Activated naive CD8-positive, alpha-beta T cell treated with anti-CD3 and anti-CD28 coated beads, Interleukin-2, amount 10 ng/mL, durations not matched to agents 7 days and 5 days (primary cell): ENCODE measurements at regions not wholly inside any gene's neighbourhood (a gene's known extent, or its start where the extent isn't known, plus 50 kb on each side); places are given as distances from the start of the nearest gene placed in this dataset.
"Not testable (repeated sequence)": the region's sequence is repeated elsewhere in the genome, so short reads cannot be mapped to it uniquely, and the experiment has no call there.

Experiments used
- ATAC-seq: fragments of 150-1000 bp; cut with Tn5 transposase; one replicate; pipeline ENCODE4 v1.10.0; 2021; ENCODE audit warnings: low read depth, moderate library complexity
- POLR2A ChIA-PET: fragments of 350-600 bp; sonication (Branson Sonifier 250); formaldehyde crosslinking; loops from one replicate; lab custom pipeline; 2021; ENCODE audit warnings: antibody characterized with exemption; lab: Charles Lee
- DNase-seq: peaks from one replicate; pipeline ENCODE4 v3.0.0; 2021
- H3K27ac Mint-ChIP-seq: one replicate; pipeline ENCODE4 v1.8.0; 2022; ENCODE audit warnings: mild to moderate bottlenecking, mixed read lengths
- H3K27me3 Mint-ChIP-seq: one replicate; pipeline ENCODE4 v1.8.0; 2022; ENCODE audit warnings: mild to moderate bottlenecking, moderate library complexity, mixed read lengths
- H3K36me3 Mint-ChIP-seq: one replicate; pipeline ENCODE4 v1.8.0; 2021; ENCODE audit warnings: mild to moderate bottlenecking, mixed read lengths
- H3K4me1 Mint-ChIP-seq: one replicate; pipeline ENCODE4 v1.8.0; 2021; ENCODE audit warnings: mixed read lengths
- H3K4me3 Mint-ChIP-seq: one replicate; pipeline ENCODE4 v1.8.0; 2022; ENCODE audit warnings: mild to moderate bottlenecking, moderate library complexity, mixed read lengths
- H3K9me3 Mint-ChIP-seq: one replicate; pipeline ENCODE4 v1.8.0; 2021; ENCODE audit warnings: mixed read lengths

DNA sequence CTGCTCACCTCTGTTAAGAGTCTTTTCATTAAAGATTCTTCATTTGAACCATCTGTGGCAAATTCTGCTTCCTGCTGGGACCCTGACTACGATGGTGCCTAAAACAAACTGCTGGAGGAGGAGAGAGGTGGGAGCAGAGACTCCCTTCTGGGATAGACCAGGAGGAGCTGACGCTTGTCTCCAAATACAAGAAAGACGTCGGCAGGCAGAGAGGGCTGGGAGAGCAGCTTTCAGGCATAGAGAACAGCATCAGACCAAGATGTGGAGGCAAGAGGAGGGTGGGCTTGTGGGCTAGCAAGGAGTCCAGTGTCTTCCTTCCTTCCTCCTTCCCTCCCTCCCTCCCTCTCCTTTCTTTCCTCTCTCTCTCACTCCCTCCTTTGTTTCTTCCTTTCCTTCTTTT, 358.6 kb downstream of the VRK1 start:
- Mint-ChIP-seq H3K27ac (no peak overlapping the region), H3K4me1 (peaks cover 2% of the 10 kb centered on the region), H3K27me3 (peaks cover 12% of the 10 kb centered on the region), H3K4me3 (no peak overlapping the region), H3K36me3 (no peaks in the 10 kb centered on the region), H3K9me3 (peaks cover 5% of the 10 kb centered on the region)
- DNase-seq (no peak), ATAC-seq (no peak)
- POLR2A ChIA-PET, result no interaction called here

DNA sequence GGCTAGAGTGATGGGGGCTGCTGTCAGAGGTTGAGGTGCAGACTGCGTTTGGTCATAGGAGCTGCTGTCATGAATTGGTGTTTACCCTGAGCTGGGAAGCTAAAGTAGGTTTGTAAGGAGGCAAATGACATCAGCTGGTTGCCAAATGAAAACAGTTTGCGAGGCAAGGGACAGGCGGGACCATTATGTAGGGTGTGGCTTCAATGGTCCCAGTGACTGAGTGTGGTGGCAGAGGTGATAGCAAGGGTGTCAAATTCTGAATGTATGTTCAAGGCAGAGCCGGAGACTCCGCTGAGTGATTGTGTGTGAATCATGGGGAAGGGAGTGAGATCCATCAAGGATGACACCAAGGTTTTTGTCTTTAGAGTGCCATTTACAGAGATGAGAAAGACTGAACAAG, 359.5 kb downstream of the VRK1 start:
- peaks cover 5% of the 10 kb centered on the region for H3K9me3 Mint-ChIP-seq
- no peak overlapping the region for H3K4me3 Mint-ChIP-seq
- peaks cover 12% of the 10 kb centered on the region for H3K27me3 Mint-ChIP-seq
- POLR2A ChIA-PET, result no interaction called here
- no peaks in the 10 kb centered on the region for H3K36me3 Mint-ChIP-seq
- H3K4me1 Mint-ChIP-seq, result peaks cover 2% of the 10 kb centered on the region
- no peak for ATAC-seq
- no peak overlapping the region for H3K27ac Mint-ChIP-seq
- no peak for DNase-seq

DNA sequence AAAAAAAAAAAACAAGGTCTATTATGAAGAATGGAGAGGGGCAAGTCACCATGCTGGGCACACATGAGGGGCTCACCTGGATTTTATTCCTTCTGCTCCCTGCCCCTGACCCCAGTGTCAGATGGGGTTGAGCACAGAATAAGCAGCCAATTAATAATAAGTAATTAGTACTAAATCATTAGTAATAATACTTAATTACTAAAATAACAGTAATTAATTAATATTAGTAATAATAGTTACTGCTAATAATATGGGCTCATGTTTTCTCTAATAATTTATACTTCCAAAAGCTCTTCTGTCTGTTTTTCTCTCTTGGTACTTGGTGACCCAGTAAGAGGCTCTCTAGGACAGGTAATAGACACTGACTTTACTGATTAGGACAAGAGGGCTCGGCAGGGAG, 360.9 kb downstream of the VRK1 start:
- no peak for ATAC-seq
- Mint-ChIP-seq H3K27me3 (peaks cover 12% of the 10 kb centered on the region), H3K36me3 (no peaks in the 10 kb centered on the region), H3K9me3 (peaks cover 5% of the 10 kb centered on the region), H3K27ac (no peak overlapping the region), H3K4me1 (peaks cover 2% of the 10 kb centered on the region), H3K4me3 (no peak overlapping the region)
- DNase-seq, result no peak
- POLR2A ChIA-PET, result no interaction called here

DNA sequence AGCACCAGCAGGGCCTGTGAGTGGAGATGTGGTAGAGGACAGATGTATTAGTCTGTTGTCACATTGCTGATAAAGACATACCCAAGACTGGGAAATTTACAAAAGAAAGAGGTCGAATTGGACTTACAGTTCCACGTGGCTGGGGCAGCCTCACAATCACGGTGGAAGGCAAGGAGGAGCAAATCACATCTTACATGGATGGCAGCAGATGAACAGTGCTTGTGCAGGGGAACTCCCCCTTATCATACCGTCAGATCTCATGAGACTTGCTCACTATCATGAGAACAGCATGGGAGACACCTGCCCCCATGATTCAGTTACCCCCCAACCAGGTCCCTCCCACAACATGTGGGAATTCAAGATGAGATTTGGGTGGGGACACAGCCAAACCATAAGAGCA, 361.9 kb downstream of the VRK1 start:
- DNase-seq, result no peak
- H3K36me3 Mint-ChIP-seq, result no peaks in the 10 kb centered on the region
- H3K9me3 Mint-ChIP-seq, result peaks cover 5% of the 10 kb centered on the region
- H3K27ac Mint-ChIP-seq, result no peak overlapping the region
- POLR2A ChIA-PET, result no interaction called here
- H3K4me1 Mint-ChIP-seq, result peaks cover 2% of the 10 kb centered on the region
- no peak for ATAC-seq
- H3K27me3 Mint-ChIP-seq, result peaks cover 12% of the 10 kb centered on the region
- H3K4me3 Mint-ChIP-seq, result no peak overlapping the region

DNA sequence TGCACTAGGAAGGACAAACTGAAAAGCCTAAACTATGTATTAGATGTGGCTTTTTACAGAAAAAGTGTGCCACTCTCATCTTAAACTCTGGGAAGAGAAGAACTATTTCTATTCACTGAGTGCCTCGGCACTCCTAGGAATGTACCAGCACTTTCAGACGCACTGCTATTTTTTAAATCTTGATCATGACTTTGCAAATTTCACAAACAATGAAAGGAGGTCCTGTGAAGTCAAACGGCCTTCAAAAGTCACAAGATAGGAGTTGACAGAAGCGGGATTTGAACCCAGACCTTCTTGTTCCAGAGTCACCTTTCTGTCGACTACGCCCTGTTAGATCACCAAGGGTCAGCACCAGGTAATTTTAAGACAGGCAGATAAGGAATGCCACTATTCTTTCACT, 365.4 kb downstream of the VRK1 start:
- no peaks in the 10 kb centered on the region for H3K36me3 Mint-ChIP-seq
- no peaks in the 10 kb centered on the region for H3K27me3 Mint-ChIP-seq
- no peak overlapping the region for H3K27ac Mint-ChIP-seq
- no peak for ATAC-seq
- DNase-seq, result no peak
- H3K4me3 Mint-ChIP-seq, result no peak overlapping the region
- H3K9me3 Mint-ChIP-seq, result peaks cover 5% of the 10 kb centered on the region
- H3K4me1 Mint-ChIP-seq, result no peaks in the 10 kb centered on the region
- POLR2A ChIA-PET, result interaction anchor here (0.7 kb wide), 1 partner anchor 52 kb away, joined by 3 read pairs; no protein-coding TSS in a partner anchor

DNA sequence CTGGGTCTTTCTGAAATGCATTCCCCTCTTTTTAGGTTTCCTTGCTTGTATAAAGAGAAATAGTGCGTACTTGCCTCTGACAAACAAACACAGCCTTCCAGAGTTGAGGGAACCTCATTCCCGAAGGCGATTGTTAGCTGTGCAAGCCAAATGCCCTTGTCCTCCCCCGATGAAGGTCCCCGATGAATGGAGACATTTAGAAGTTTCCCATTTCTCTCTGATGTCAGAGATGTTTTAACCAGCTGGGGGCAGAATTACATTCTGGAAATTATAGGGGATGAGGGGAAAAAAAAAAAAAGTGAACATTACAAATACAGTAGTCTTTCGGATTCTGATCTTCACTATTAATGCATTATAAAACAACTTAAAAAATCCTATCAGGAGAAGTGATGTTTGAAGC, 366.8 kb downstream of the VRK1 start:
- POLR2A ChIA-PET, result no interaction called here
- H3K9me3 Mint-ChIP-seq, result peaks cover 1% of the 10 kb centered on the region
- H3K27ac Mint-ChIP-seq, result no peak overlapping the region
- no peak for DNase-seq
- H3K27me3 Mint-ChIP-seq, result no peaks in the 10 kb centered on the region
- no peak for ATAC-seq
- no peaks in the 10 kb centered on the region for H3K4me1 Mint-ChIP-seq
- H3K4me3 Mint-ChIP-seq, result no peak overlapping the region
- no peaks in the 10 kb centered on the region for H3K36me3 Mint-ChIP-seq

DNA sequence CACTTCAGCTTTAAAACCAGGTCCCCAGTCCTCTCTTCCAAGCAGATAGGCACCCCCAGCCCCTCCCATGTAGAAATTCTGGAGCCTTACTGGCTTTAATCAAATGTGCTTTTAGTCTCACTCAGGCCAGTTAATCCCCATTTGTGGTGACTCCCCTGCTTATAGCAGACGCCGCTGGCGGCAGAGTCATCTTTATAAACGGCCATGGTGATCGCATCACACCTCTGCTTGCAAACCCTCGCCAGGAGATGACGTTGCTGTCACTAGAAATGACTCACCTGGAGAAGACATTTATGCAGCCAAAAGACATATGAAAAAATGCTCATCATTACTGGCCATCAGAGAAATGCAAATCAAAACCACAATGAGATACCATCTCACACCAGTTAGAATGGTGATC, 369.3 kb downstream of the VRK1 start:
- POLR2A ChIA-PET, result no interaction called here
- Mint-ChIP-seq H3K27me3 (no peaks in the 10 kb centered on the region), H3K4me3 (no peak overlapping the region), H3K4me1 (no peaks in the 10 kb centered on the region), H3K27ac (no peak overlapping the region), H3K9me3 (no peaks in the 10 kb centered on the region), H3K36me3 (no peaks in the 10 kb centered on the region)
- DNase-seq (no peak), ATAC-seq (no peak)

DNA sequence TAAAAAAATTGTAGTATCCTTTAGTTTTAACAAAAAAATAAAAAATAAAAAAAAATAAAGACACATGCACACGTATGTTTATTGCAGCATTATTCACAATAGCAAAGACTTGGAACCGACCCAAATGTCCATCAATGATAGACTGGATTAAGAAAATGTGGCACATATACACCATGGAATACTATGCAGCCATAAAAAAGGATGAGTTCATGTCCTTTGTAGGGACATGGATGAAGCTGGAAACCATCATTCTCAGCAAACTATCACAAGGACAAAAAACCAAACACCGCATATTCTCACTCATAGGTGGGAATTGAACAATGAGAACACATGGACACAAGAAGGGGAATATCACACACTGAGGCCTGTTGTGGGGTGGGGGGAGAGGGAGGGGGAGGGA, 370.4 kb downstream of the VRK1 start:
- H3K27me3 Mint-ChIP-seq, DNase-seq, H3K4me1 Mint-ChIP-seq, ATAC-seq, H3K27ac Mint-ChIP-seq, H3K4me3 Mint-ChIP-seq, H3K9me3 Mint-ChIP-seq, H3K36me3 Mint-ChIP-seq, POLR2A ChIA-PET: not testable (repeated sequence)

DNA sequence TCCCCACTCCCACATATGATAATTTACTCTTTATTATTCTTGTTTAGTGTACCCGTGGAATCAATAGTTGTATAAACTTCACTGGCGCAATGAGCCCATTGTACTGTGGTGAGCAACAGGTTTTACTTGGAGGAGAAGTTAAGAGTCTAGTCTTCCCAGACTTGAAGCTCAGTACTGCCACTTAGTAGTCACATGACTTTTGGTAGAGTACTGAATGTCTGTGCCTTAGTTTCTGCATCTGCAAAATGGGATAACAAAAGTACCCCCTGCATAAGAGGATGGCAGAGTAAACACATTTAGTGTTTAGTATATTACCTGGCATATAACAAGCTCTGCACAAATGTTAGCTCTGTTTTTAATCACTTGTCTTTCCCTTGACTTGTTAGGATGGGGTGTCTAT, 375.5 kb downstream of the VRK1 start:
- H3K4me1 Mint-ChIP-seq, result peaks cover 10% of the 10 kb centered on the region
- POLR2A ChIA-PET, result no interaction called here
- H3K36me3 Mint-ChIP-seq, result no peaks in the 10 kb centered on the region
- no peaks in the 10 kb centered on the region for H3K27me3 Mint-ChIP-seq
- ATAC-seq (no peak), DNase-seq (no peak)
- no peak overlapping the region for H3K4me3 Mint-ChIP-seq
- no peak overlapping the region for H3K27ac Mint-ChIP-seq
- H3K9me3 Mint-ChIP-seq, result peaks cover 1% of the 10 kb centered on the region

DNA sequence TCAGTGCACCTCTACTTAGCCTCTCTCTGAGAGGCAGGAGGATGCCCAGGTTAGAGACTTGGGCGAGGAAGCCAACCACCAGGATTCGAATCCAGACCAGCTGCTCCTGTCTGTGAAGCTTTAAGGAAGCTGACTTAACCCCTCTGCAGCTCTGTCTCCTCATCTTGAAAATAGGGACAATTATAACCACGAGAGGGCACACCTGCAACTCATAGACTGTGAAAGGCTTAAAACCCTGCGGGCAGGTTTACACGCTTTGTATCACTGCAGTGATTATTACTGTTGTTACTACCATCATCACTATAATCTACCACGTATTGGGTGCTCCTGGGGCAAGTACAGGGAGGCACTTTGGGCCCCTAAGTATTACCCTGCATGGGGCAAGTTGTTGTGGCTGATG, 379.8 kb downstream of the VRK1 start:
- Mint-ChIP-seq H3K9me3 (peaks cover 10% of the 10 kb centered on the region), H3K27ac (no peak overlapping the region), H3K4me3 (no peak overlapping the region), H3K27me3 (no peaks in the 10 kb centered on the region), H3K36me3 (peaks cover 14% of the 10 kb centered on the region), H3K4me1 (peaks cover 34% of the 10 kb centered on the region)
- DNase-seq, result no peak
- peak; percentile 49 for ATAC-seq
- POLR2A ChIA-PET, result no interaction called here

DNA sequence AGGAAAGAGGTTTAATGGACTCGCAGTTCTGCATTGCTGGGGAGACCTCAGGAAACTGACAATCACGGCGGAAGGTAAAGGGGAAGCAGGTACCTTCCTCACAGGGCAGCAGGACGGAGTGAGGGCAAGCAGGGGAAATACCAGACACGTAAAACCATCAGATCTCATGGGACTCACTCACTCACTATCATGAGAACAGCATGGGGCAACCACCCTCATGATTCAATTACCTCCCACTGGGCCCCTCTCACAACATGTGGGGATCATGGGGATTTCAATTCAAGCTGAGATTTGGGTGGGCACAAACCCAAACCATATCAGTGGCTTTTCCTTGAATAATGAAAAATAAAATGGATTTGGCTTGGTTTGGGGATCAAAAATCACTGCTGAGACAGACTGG, 380.5 kb downstream of the VRK1 start:
- H3K4me3 Mint-ChIP-seq, result no peak overlapping the region
- peaks cover 29% of the 10 kb centered on the region for H3K4me1 Mint-ChIP-seq
- H3K36me3 Mint-ChIP-seq, result peaks cover 14% of the 10 kb centered on the region
- H3K9me3 Mint-ChIP-seq, result peaks cover 8% of the 10 kb centered on the region
- no peaks in the 10 kb centered on the region for H3K27me3 Mint-ChIP-seq
- DNase-seq, result no peak
- POLR2A ChIA-PET, result no interaction called here
- H3K27ac Mint-ChIP-seq, result no peak overlapping the region
- no peak for ATAC-seq

DNA sequence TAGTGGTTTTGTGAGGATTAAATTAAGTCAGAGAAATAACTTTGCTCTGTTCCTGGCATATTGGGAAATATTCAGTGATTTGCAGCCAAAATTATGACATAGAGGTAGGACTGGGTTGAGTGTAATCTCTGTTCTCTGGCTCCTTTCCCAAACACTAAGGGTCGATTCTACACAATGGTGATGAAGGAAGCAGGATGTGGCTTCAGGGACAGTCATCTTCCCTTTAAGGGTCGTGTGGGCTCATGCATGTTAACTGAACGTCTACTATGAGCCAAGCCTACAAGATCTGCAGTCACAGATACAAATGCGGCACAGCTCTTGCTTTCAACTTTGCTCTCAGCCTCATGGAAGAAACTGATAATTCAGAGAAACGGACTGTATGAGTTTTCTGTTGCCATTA, 381.6 kb downstream of the VRK1 start:
- no peaks in the 10 kb centered on the region for H3K27me3 Mint-ChIP-seq
- H3K9me3 Mint-ChIP-seq, result peaks cover 8% of the 10 kb centered on the region
- ATAC-seq, result peak; percentile 64
- H3K4me3 Mint-ChIP-seq, result no peak overlapping the region
- peaks cover 14% of the 10 kb centered on the region for H3K36me3 Mint-ChIP-seq
- DNase-seq, result no peak
- H3K4me1 Mint-ChIP-seq, result peaks cover 29% of the 10 kb centered on the region
- POLR2A ChIA-PET, result no interaction called here
- peak overlapping the region; percentile 1 for H3K27ac Mint-ChIP-seq

DNA sequence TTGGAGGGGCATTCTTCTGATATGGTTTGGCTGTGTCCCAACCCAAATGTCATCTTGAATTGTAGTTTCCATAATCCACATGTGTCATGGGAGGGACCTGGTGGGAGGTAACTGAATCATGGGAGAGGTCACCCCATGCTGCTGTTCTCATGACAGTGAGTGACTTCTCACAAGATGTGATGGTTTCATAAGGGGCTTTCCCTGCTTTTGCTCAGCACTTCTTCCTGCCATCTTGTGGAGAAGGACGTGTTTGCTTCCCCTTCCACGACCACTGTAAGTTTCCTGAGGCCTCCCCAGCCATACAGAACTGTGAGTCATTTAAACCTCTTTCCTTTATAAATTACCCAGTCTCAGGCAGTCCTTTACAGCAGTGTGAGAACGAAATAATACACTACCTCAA, 382.4 kb downstream of the VRK1 start:
- no peak for ATAC-seq
- Mint-ChIP-seq H3K4me1 (peaks cover 29% of the 10 kb centered on the region), H3K36me3 (peaks cover 14% of the 10 kb centered on the region), H3K4me3 (peak overlapping the region; percentile 32), H3K27ac (peak overlapping the region; percentile 4), H3K9me3 (peaks cover 8% of the 10 kb centered on the region), H3K27me3 (no peaks in the 10 kb centered on the region)
- POLR2A ChIA-PET, result no interaction called here
- DNase-seq, result no peak

DNA sequence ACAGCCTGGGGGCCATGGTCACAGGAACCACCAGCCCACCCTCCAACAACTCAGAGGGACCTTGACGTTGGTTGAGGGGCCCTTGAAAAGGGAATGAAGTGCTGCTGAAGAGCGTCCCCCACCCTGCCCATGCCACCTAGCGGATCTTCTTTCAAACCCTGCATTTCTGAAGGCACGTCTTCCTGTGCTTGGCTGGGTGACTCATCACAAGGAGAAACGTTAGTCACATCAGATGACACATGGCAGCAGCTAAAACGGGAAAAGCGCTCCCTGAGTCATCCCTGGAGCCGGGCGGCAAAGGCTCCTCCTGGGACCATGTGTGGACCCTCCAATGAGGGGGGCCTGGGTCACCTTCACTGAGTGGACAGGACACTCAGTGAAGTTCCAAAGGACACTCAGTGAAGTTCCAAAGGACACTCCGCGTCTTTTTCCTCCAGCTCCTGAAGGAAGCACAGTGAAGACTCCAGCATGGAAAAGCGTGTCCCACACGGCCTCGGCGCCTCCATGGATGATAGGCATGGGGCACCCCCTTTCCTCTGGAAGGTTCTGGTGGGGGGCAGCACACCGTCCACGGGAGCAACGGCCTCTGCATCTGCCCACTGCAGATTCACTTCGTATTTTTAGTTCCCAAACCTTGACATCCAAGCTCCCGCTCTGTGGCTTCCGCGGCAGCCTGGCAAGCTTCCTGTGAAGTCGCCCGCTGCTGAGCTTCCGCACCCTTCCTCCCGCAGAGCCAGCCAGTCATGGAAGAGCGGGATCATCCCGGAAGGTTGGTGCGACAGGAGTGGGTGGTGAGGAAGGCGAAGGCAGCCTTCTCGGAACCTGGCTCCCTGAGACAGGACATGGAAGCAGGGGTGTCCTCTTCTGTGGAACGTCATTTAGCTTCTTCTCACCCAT, 383.4 kb downstream of the VRK1 start:
- ATAC-seq, result no peak
- no peak overlapping the region for H3K4me3 Mint-ChIP-seq
- POLR2A ChIA-PET, result no interaction called here
- H3K9me3 Mint-ChIP-seq, result peaks cover 8% of the 10 kb centered on the region
- H3K4me1 Mint-ChIP-seq, result peaks cover 33% of the 10 kb centered on the region
- H3K36me3 Mint-ChIP-seq, result peaks cover 14% of the 10 kb centered on the region
- peaks cover 5% of the 10 kb centered on the region for H3K27me3 Mint-ChIP-seq
- H3K27ac Mint-ChIP-seq, result no peak overlapping the region
- DNase-seq, result no peak
